IMR-90 (cell line): ENCODE measurements at regions not wholly inside any gene's neighbourhood (a gene's known extent, or its start where the extent isn't known, plus 50 kb on each side); places are given as distances from the start of the nearest gene placed in this dataset.

Experiments used
- ATAC-seq: fragments of 200-7000 bp; cut with Tn5 transposase; 2 replicates; pipeline ENCODE4 v1.9.1; 2020; ENCODE audit warnings: low read depth, mild to moderate bottlenecking, moderate library complexity
- BruUV-seq: library from RNA; stranded (reverse); fragments of 400-500 nt; replicated peaks from 2 replicates; lab custom pipeline; 2021; lab: Mats Ljungman, UMichigan
- CTCF ChIA-PET: fragments of 300-600 bp; formaldehyde crosslinking; extraction: SDS; loops from one replicate; lab custom pipeline; 2021; ENCODE audit warnings: antibody characterized with exemption; lab: Yijun Ruan, JAX
- POLR2A ChIA-PET: fragments of 300-600 bp; sonication (Branson Sonifier 250); formaldehyde crosslinking; loops from one replicate; lab custom pipeline; 2022; ENCODE audit warnings: antibody characterized with exemption; ENCODE audit not compliant: unreplicated experiment; lab: Charles Lee
- DNase-seq: peaks from one replicate; pipeline ENCODE4 v3.0.0; 2013
- H2AFZ ChIP-seq: replicated peaks from 2 replicates; pipeline ENCODE3; 2013; ENCODE audit warnings: low read length, mild to moderate bottlenecking; ENCODE audit not compliant: poor library complexity
- H2AK5ac ChIP-seq: 2 replicates; pipeline ENCODE4 v1.6.1; 2013; ENCODE audit warnings: low read depth, low read length, inconsistent platforms
- H2AK9ac ChIP-seq: replicated peaks from 2 replicates; pipeline ENCODE3; 2013; ENCODE audit warnings: mild to moderate bottlenecking, low read depth, low read length, moderate library complexity; ENCODE audit not compliant: poor library complexity
- H2BK120ac ChIP-seq: 2 replicates; pipeline ENCODE4 v1.6.1; 2013; ENCODE audit warnings: low read depth, low read length, inconsistent platforms
- H2BK15ac ChIP-seq: 3 replicates; pipeline ENCODE4 v1.6.1; 2013; ENCODE audit warnings: low read depth, low read length, inconsistent platforms
- H2BK20ac ChIP-seq: 2 replicates; pipeline ENCODE4 v1.6.1; 2013; ENCODE audit warnings: low read depth, mild to moderate bottlenecking, inconsistent platforms, low read length, moderate library complexity
- H2BK5ac ChIP-seq: 2 replicates; pipeline ENCODE4 v1.6.1; 2013; ENCODE audit warnings: mild to moderate bottlenecking, low read depth, low read length, inconsistent platforms; ENCODE audit not compliant: poor library complexity, severe bottlenecking
- H3K14ac ChIP-seq: replicated peaks from 2 replicates; pipeline ENCODE4 v1.6.1; 2013; ENCODE audit warnings: low read depth, low read length, inconsistent platforms
- H3K18ac ChIP-seq: 2 replicates; pipeline ENCODE4 v1.6.1; 2013; ENCODE audit warnings: low read depth, low read length, control low read depth
- H3K23ac ChIP-seq: 2 replicates; pipeline ENCODE4 v1.6.1; 2013; ENCODE audit warnings: low read depth, low read length, inconsistent platforms
- H3K27ac ChIP-seq: 2 replicates; pipeline ENCODE4 v1.5.1; 2013; ENCODE audit warnings: mild to moderate bottlenecking, control low read depth, low read length; ENCODE audit not compliant: insufficient read depth
- H3K27me3 ChIP-seq: 2 replicates; pipeline ENCODE4 v1.6.1; 2013; ENCODE audit warnings: low read length; ENCODE audit not compliant: control insufficient read depth, insufficient read depth
- H3K36me3 ChIP-seq: 2 replicates; pipeline ENCODE4 v1.6.1; 2013; ENCODE audit warnings: low read length, mixed read lengths; ENCODE audit not compliant: control insufficient read depth, insufficient read depth
- H3K4ac ChIP-seq: 2 replicates; pipeline ENCODE4 v1.6.1; 2013; ENCODE audit warnings: low read depth, low read length, inconsistent platforms
- H3K4me1 ChIP-seq: 2 replicates; pipeline ENCODE4 v1.6.1; 2013; ENCODE audit warnings: low read length, mixed read lengths; ENCODE audit not compliant: control insufficient read depth, insufficient read depth
- H3K4me2 ChIP-seq: 2 replicates; pipeline ENCODE4 v1.6.1; 2013; ENCODE audit warnings: low read depth, mild to moderate bottlenecking, control low read depth, low read length, moderate library complexity
- H3K4me3 ChIP-seq: 2 replicates; pipeline ENCODE4 v1.5.1; 2013; ENCODE audit warnings: low read depth, mild to moderate bottlenecking, control low read depth, low read length, moderate library complexity; ENCODE audit not compliant: insufficient read depth
- H3K56ac ChIP-seq: 2 replicates; pipeline ENCODE4 v1.6.1; 2013; ENCODE audit warnings: low read length, inconsistent platforms; ENCODE audit not compliant: insufficient read depth; ENCODE audit errors: extremely low read depth
- H3K79me1 ChIP-seq, 2 experiments: 2 replicates each; pipeline ENCODE4 v1.6.1; 2013; ENCODE audit warnings: low read length in 2 of 2, inconsistent platforms in 1 of 2, low read depth in 1 of 2
- H3K9ac ChIP-seq: 2 replicates; pipeline ENCODE4 v1.6.1; 2013; ENCODE audit warnings: low read depth, low read length, control low read depth
- H3K9me1 ChIP-seq: 2 replicates; pipeline ENCODE4 v1.6.1; 2013; ENCODE audit warnings: low read length, inconsistent platforms; ENCODE audit not compliant: insufficient read depth
- H3K9me3 ChIP-seq: 2 replicates; pipeline ENCODE4 v1.6.1; 2013; ENCODE audit warnings: low read length; ENCODE audit not compliant: control insufficient read depth, insufficient read depth
- H4K20me1 ChIP-seq: 2 replicates; pipeline ENCODE4 v1.6.1; 2013; ENCODE audit warnings: low read length, inconsistent platforms; ENCODE audit not compliant: insufficient read depth
- H4K5ac ChIP-seq: 2 replicates; pipeline ENCODE4 v1.6.1; 2013; ENCODE audit warnings: mild to moderate bottlenecking, low read depth, low read length, control low read depth
- H4K8ac ChIP-seq, 2 experiments: 2 replicates each; pipeline ENCODE4 v1.6.1; 2013; ENCODE audit warnings: low read depth in 2 of 2, low read length in 2 of 2, control low read depth in 1 of 2, inconsistent platforms in 1 of 2
- H4K91ac ChIP-seq: 2 replicates; pipeline ENCODE4 v1.6.1; 2013; ENCODE audit warnings: low read depth, low read length, inconsistent platforms; ENCODE audit not compliant: insufficient read depth
- BHLHE40 ChIP-seq: fragments of 150-350 bp; IDR thresholded peaks from 2 replicates; pipeline ENCODE4 v1.6.1; 2016; ENCODE audit warnings: mild to moderate bottlenecking, low read depth, low read length
- CEBPB ChIP-seq: IDR thresholded peaks from 2 replicates; pipeline ENCODE4 v1.6.1; 2012; ENCODE audit warnings: low read depth, low read length, improper control_type of control experiment
- CHD1 ChIP-seq: IDR thresholded peaks from 2 replicates; pipeline ENCODE4 v1.6.1; 2012; ENCODE audit warnings: low read depth, low read length, improper control_type of control experiment
- FOS ChIP-seq: fragments of 150-350 bp; IDR thresholded peaks from 2 replicates; pipeline ENCODE4 v1.6.1; 2016; ENCODE audit warnings: low read depth, low read length
- MAFK ChIP-seq: IDR thresholded peaks from 2 replicates; pipeline ENCODE4 v1.6.1; 2012; ENCODE audit warnings: low read depth, low read length, improper control_type of control experiment
- MAZ ChIP-seq: IDR thresholded peaks from 2 replicates; pipeline ENCODE4 v1.6.1; 2012; ENCODE audit warnings: low read depth, mild to moderate bottlenecking, low read length, improper control_type of control experiment, moderate library complexity, borderline replicate concordance
- MXI1 ChIP-seq: IDR thresholded peaks from 2 replicates; pipeline ENCODE4 v1.6.1; 2012; ENCODE audit warnings: low read depth, mild to moderate bottlenecking, low read length, moderate library complexity, borderline replicate concordance
- NFE2L2 ChIP-seq: fragments of 150-350 bp; IDR thresholded peaks from 2 replicates; pipeline ENCODE4 v1.6.1; 2016; ENCODE audit warnings: low read depth, mild to moderate bottlenecking, low read length
- POLR2A ChIP-seq: IDR thresholded peaks from 2 replicates; pipeline ENCODE4 v1.6.1; 2012; ENCODE audit warnings: mild to moderate bottlenecking, low read depth, low read length
- RAD21 ChIP-seq: IDR thresholded peaks from 2 replicates; pipeline ENCODE4 v1.6.1; 2012; ENCODE audit warnings: low read length, improper control_type of control experiment
- RCOR1 ChIP-seq: IDR thresholded peaks from 2 replicates; pipeline ENCODE4 v1.6.1; 2012; ENCODE audit warnings: mild to moderate bottlenecking, low read length, improper control_type of control experiment; ENCODE audit not compliant: insufficient replicate concordance
- SMC3 ChIP-seq: fragments of 150-350 bp; IDR thresholded peaks from 2 replicates; pipeline ENCODE4 v1.6.1; 2016; ENCODE audit warnings: low read depth, mild to moderate bottlenecking, antibody characterized with exemption, low read length, moderate library complexity
- WGBS, 2 experiments: methylation state at CpG; one replicate each; pipeline versions ENCODE4 v1.1.5 to v1.1.7; 2013; ENCODE audit warnings: missing lambda C conversion rate in 2 of 2; ENCODE audit not compliant: insufficient read length in 1 of 2; ENCODE audit errors: extremely low coverage in 2 of 2; 5-methylcytosine and 5-hydroxymethylcytosine counted together
- dilution Hi-C: fragments of 300-500 bp; cut with HindIII; formaldehyde crosslinking; loops from one replicate; pipeline ENCODE4 v1.14.3; 2018; ENCODE audit warnings: low sequenced_read_pairs; ENCODE audit not compliant: unreplicated experiment
- in situ Hi-C: fragments of 300-500 bp; cut with MboI; formaldehyde crosslinking; loops from 3 replicates; pipeline ENCODE4 v1.14.3; 2019; ENCODE audit warnings: low sequenced_read_pairs, inconsistent platforms, mixed read lengths
- intact Hi-C: fragments of 100-400 bp; cut with micrococcal nuclease; formaldehyde crosslinking; loops from 2 replicates; pipeline ENCODE4 v1.10.0; 2022
- TF ChIP-seq, protein P1 (sequence below): fragments of 150-350 bp; IDR thresholded peaks from 2 replicates; pipeline ENCODE4 v1.6.1; 2016; ENCODE audit warnings: low read depth, mild to moderate bottlenecking, low read length, moderate library complexity, borderline replicate concordance
- TF ChIP-seq, protein P2 (sequence below): conservative IDR thresholded peaks from 2 replicates; pipeline ENCODE4 v1.5.1; 2012; ENCODE audit warnings: mild to moderate bottlenecking, low read depth, low read length, improper control_type of control experiment
- TF ChIP-seq, protein P3 (sequence below): fragments of 150-350 bp; IDR thresholded peaks from 2 replicates; pipeline ENCODE4 v1.6.1; 2017; ENCODE audit warnings: mild to moderate bottlenecking, antibody characterized with exemption, low read length, low read depth

DNA sequence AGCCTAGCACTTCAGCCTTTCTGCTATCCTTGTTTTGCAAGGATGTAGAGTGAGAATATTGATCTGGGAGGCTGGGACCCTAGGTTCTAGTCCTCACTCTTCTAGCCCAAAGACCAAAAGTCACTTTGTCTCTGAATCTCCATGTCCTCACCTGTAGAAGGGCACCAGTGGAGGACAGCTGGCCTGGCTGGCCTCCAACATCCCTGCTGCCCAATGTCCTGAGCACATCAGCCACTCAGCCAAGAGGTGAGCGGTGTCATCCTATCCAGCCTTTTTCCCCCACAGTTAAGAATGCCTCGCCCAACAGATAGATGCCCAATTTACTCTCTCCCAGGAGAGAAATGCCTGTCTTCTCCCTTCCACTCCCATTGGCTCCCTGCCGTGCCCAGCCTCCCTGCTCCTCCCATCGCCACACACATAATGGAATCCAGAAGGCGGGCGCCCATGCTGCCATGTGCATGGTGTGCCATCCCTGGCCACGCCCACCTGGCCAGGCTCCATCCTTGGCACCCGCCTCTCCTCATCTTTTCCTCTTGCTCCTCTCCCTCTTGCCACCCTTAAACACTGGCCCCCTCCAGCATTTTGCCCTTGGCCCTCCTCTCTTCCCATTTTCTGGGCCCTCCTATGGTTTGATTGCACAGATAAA lies 157.3 kb upstream of the SDK2 start:
- Histone ChIP-seq H3K4me2 (no peak overlapping the region), H2BK15ac (no peak overlapping the region), H3K27me3 (no peaks in the 10 kb centered on the region), H3K4me3 (no peak overlapping the region), H3K23ac (no peak overlapping the region), H4K5ac (no peak overlapping the region), H3K36me3 (no peaks in the 10 kb centered on the region), H4K8ac (no peak overlapping the region), H2AK9ac (no peak overlapping the region), H3K9me1 (no peaks in the 10 kb centered on the region), H3K18ac (no peak overlapping the region), H4K91ac (no peak overlapping the region), H3K9me3 (peaks cover 39% of the 10 kb centered on the region), H4K20me1 (no peaks in the 10 kb centered on the region), H2AK5ac (no peak overlapping the region), H3K14ac (no peak overlapping the region), H3K27ac (no peak overlapping the region), H3K79me1 (no peaks in the 10 kb centered on the region), H2BK120ac (no peak overlapping the region), H2BK5ac (no peak overlapping the region), H3K56ac (no peak overlapping the region), H3K4ac (no peak overlapping the region), H3K9ac (no peak overlapping the region), H2BK20ac (no peak overlapping the region), H2AFZ (no peak overlapping the region), H3K4me1 (no peaks in the 10 kb centered on the region)
- BruUV-seq = no TSS peak
- ATAC-seq = no peak
- intact Hi-C loops = no loop called here
- ChIA-PET CTCF (no interaction called here), POLR2A (no interaction called here)
- dilution Hi-C loops = no loop called here
- TF ChIP-seq CHD1 (no peak), RAD21 (no peak), MAZ (no peak), CEBPB (no peak), NFE2L2 (no peak), SMC3 (no peak), RCOR1 (no peak), MXI1 (no peak), BHLHE40 (no peak), POLR2A (no peak), MAFK (no peak), FOS (no peak)
- TF ChIP-seq, protein P1, sequence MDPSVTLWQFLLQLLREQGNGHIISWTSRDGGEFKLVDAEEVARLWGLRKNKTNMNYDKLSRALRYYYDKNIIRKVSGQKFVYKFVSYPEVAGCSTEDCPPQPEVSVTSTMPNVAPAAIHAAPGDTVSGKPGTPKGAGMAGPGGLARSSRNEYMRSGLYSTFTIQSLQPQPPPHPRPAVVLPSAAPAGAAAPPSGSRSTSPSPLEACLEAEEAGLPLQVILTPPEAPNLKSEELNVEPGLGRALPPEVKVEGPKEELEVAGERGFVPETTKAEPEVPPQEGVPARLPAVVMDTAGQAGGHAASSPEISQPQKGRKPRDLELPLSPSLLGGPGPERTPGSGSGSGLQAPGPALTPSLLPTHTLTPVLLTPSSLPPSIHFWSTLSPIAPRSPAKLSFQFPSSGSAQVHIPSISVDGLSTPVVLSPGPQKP = no peak
- TF ChIP-seq, protein P2, sequence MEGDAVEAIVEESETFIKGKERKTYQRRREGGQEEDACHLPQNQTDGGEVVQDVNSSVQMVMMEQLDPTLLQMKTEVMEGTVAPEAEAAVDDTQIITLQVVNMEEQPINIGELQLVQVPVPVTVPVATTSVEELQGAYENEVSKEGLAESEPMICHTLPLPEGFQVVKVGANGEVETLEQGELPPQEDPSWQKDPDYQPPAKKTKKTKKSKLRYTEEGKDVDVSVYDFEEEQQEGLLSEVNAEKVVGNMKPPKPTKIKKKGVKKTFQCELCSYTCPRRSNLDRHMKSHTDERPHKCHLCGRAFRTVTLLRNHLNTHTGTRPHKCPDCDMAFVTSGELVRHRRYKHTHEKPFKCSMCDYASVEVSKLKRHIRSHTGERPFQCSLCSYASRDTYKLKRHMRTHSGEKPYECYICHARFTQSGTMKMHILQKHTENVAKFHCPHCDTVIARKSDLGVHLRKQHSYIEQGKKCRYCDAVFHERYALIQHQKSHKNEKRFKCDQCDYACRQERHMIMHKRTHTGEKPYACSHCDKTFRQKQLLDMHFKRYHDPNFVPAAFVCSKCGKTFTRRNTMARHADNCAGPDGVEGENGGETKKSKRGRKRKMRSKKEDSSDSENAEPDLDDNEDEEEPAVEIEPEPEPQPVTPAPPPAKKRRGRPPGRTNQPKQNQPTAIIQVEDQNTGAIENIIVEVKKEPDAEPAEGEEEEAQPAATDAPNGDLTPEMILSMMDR = no peak
- TF ChIP-seq, protein P3, sequence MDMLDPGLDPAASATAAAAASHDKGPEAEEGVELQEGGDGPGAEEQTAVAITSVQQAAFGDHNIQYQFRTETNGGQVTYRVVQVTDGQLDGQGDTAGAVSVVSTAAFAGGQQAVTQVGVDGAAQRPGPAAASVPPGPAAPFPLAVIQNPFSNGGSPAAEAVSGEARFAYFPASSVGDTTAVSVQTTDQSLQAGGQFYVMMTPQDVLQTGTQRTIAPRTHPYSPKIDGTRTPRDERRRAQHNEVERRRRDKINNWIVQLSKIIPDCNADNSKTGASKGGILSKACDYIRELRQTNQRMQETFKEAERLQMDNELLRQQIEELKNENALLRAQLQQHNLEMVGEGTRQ = no peak
- in situ Hi-C loops = no loop called here
- no peak for DNase-seq
- WGBS, 2 experiments = 63% methylated on average over 6 of the region's 8 CpGs; no CpG with 5 or more reads in 1 of the 2 experiments
